Astrocyte of the spinal cord (primary cell): ENCODE measurements at regions not wholly inside any gene's neighbourhood (a gene's known extent, or its start where the extent isn't known, plus 50 kb on each side); places are given as distances from the start of the nearest gene placed in this dataset.

ENCODE experiments used
- DNase-seq: peaks from one replicate; pipeline ENCODE4 v3.0.0; 2011; ENCODE audit warnings: low read depth, low spot score
- H3K4me3 ChIP-seq: 2 replicates; pipeline ENCODE4 v1.5.1; 2011; ENCODE audit warnings: low read depth, mild to moderate bottlenecking, low read length, moderate library complexity
- CTCF ChIP-seq: IDR thresholded peaks from 2 replicates; pipeline ENCODE4 v1.5.1; 2012; ENCODE audit warnings: low read depth, mild to moderate bottlenecking, low read length, inconsistent platforms
- in situ Hi-C: cut with HindIII; loops from 2 replicates; pipeline ENCODE4 v1.10.0; 2017; ENCODE audit warnings: low sequenced_read_pairs

GRCh38 chr5:30041291-30041690, 1152.2 kb upstream of the CDH6 start:
- DNase-seq: no peak
- in situ Hi-C loops: no loop called here
- no peak for TF ChIP-seq CTCF
- H3K4me3 ChIP-seq: no peak overlapping the region

- no peak overlapping the region for H3K4me3 ChIP-seq
- in situ Hi-C loops: no loop called here
- TF ChIP-seq CTCF: peak; percentile 89
- DNase-seq: peak; percentile 83
These were observed 1152.9 kb upstream of the CDH6 start for GRCh38 chr5:30040488-30041118.

DNA sequence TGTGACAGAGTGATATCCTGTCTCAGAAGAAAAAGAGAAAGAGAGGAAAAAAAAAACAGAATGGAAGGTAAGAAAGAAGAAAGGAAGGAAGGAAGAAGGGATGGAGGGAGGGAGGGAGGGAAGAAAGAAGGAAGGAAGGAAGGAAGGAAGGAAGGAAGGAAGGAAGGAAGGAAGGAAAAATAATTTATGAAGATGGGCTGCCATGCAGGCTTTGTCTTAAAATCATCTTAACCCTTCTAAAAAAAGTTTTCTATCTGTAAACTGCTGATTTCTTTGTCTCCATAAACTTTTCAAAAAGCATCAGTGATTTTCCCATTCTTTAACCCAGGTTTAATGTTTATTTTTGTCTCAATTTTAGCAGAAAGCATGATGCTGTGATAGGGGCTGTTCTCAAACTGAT, 1154.1 kb upstream of the CDH6 start:
- H3K4me3 ChIP-seq: no peak overlapping the region
- no peak for DNase-seq
- no peak for TF ChIP-seq CTCF
- in situ Hi-C loops: no loop called here

DNA sequence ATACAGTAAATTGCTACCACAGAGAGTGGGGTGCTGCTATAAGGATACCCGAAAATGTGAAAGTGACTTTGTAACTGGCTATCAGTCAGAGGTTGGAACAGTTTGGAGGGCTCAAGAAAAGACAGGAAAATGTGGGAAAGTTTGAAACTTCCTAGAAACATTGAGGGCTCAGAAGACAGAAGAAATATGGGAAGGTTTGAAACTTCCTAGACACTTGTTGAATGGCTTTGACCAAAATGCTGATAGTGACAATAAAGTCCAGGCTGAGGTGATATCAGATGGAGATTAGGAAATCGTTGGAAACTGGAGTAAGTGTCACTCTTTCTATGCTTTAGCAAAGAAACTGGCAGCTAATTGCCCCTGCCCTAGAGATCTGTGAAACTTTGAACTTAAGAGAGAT, 1158.6 kb upstream of the CDH6 start:
- DNase-seq: no peak
- no peak overlapping the region for H3K4me3 ChIP-seq
- no peak for TF ChIP-seq CTCF
- in situ Hi-C loops: no loop called here

DNA sequence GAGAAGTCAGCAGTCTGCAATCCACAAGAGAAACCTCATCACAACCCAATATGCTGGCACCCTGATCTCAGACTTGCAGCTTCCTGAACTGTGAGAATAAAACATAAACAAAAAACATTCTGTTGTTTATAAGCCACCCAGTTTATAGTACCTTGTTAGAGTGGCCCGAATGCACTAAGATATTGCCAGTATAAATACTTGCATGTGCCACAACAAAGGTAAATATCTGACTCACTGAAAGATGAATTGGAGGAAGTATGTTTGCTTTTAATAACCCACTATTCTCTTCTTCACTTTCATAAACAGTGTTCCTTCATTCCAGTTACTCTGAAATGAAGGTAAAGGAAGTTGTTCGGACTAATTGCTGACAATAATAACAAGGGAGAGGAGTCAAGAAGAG, 1163.4 kb upstream of the CDH6 start:
- in situ Hi-C loops: no loop called here
- no peak for DNase-seq
- TF ChIP-seq CTCF: no peak

DNA sequence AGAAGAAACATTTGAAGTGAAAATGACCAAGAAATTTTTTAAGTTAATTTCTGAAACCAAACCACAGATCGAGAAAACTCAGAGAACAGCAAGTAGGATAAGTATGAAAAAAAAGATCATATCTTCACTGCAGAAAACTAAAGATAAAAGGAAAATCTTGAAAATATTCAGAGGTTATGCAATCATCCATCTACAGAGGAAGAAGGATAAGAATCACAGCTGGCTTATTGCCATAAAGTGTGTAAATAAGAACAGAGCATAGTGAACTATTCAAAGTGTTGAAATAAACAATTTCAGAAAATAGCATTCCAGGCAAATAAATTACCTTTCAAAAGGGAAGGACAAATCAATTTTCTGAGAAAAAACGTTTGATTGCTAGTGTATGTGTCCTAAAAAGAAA, 1191.7 kb upstream of the CDH6 start:
- H3K4me3 ChIP-seq: no peak overlapping the region
- in situ Hi-C loops: no loop called here
- no peak for DNase-seq
- TF ChIP-seq CTCF: no peak

More for the DNA sequence above, 1163.4 kb upstream of the CDH6 start:
- no peak overlapping the region for H3K4me3 ChIP-seq

DNA sequence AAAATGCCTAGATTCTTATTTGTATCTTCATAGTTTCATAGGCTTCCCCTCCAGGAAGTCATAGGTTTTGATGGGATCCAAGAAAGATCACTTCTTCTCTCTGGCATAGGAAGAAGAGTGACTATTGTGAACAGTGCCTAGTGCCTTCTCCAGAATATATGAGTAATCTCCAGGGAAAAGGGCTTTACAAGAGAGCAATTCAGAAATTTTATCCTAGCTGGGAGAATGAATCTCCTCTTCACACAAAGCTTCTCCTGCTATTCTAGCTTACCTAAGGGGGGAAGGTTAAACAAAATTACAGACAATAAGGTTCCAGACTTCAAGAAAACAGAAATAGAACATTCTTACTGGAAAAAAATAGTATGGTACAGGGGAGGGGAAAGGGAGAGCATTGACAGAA, 1193.3 kb upstream of the CDH6 start:
- in situ Hi-C loops: no loop called here
- H3K4me3 ChIP-seq: no peak overlapping the region

More for the DNA sequence above, 1193.3 kb upstream of the CDH6 start:
- no peak for TF ChIP-seq CTCF
- DNase-seq: no peak
